ENCODE measurements at regions not wholly inside any gene's neighbourhood (a gene's known extent, or its start where the extent isn't known, plus 50 kb on each side); places are given as distances from the start of the nearest gene placed in this dataset.

- DNase-seq: no peak
These were observed 802.2 kb downstream of the KCNT2 start for GRCh38 chr1:195806060-195806459.

DNA sequence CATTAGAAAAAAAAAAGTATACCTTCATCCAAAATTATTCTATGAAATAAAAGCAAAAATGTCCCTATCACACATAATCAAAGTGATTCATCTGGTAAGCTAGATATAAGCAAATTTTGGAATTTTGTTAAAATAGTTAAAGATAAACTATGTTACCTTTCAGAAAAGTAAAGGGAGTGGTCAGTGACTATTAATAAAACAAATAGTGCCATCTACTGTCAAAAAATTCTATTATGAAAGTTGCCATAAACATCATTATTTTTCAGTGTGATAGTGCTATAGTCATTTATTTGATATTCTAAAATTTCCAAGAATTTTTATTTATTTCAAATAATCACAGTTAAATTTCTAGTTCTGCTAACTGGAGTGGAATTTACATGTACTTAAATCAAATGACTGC is 803.7 kb downstream of the KCNT2 start:
- no peak for DNase-seq

GRCh38 chr1:195799016-195799415 is 809.2 kb downstream of the KCNT2 start:
- no peak for DNase-seq

DNA sequence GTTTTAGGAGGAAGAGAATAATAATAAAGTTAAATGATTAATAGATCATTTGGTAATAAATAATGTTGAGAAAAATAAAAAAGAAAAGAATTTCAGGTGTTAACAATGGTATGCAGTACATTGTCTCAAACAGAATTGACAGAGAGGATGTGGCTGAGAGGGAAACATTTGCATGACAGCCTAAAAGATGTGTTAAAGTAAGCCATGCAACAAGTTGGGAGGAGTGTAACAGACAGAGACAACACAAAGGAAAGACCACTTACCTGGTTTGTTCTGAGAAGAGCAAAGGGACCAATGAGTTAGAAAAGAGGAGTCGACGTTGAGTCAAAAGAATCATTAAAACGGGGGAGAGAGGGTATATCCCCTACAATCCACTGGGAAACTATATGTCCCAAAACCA is 814.0 kb downstream of the KCNT2 start:
- no peak for DNase-seq

DNA sequence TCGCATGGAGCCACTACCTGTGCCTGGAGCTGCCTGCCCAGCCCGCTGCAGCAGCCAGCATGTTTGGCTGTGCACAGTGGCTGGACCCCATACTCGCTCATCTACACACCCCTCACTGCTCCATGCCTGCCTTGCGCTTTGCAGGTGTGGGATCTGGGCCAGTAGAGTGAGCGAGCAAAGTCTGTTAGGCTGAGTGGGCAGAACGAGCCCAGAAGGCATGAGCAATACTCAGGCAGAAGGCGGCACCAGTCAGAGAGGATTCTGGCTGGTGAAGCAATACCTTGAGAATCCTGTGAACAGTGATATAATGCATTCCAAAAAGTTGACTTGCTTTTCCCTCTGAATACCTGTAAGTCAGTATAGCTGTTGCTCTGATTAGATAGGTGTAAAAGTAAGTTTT is 816.4 kb downstream of the KCNT2 start:
- no peak for DNase-seq

- DNase-seq: no peak
These were observed 817.6 kb downstream of the KCNT2 start for GRCh38 chr1:195790514-195791168.

DNA sequence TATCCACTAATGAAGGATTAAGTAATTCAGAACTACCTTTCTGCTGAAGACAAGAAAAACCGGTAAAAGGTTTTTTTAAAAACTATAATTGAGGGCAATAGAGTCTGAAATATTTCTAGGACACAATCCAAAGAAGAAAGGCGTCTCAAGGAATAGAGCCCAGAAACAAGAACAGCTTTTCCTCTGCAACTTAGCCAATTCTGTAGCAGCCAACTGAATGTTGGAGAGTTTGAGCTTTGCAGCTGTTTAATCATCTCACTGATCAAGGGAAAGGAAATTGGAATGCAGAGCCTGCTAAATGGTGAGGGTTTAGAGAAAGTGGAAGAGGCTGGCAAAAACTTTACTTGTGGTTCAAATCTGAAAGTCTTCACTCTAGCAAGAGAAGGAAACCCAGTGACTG is 818.9 kb downstream of the KCNT2 start:
- no peak for DNase-seq

- no peak for DNase-seq
These were observed 819.5 kb downstream of the KCNT2 start for GRCh38 chr1:195788721-195789120.

- DNase-seq: no peak
These were observed 822.4 kb downstream of the KCNT2 start for GRCh38 chr1:195785830-195786229.

DNA sequence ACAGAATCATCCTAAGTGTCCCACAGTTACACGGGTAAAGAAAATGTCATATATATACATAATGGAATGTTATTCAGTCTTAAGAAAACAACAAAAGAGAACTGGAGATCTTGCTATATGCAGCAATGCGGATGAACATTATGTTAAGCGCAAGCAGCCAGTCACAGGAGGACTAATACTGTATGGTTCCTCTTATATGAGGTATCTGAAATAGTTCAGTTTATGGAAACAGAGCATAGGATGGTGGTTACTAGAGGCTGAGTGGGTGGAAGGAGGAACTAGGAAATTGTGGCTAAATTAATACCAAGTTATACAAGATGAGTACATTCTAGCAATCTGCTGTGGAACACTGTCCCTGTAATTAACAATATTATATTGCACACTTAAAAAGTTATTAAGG is 834.3 kb downstream of the KCNT2 start:
- no peak for DNase-seq

DNA sequence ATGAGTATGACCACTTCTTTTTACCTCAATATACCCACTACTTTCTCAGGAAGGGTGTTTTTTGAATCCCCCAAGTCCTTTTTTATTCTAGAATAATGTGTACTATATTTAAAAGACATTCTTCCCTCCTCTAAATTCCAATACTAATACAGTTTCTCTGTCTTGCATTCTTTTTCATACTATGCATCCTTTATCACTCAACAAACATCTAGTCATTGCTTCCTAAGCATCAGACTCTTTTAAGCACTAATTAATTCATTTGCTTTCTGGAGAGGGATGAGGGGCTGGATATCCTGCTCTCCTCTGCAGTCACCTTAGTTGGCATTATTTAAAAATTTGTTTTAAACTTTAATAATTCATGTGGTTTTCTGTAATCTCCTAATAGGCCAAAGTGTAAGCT is 838.8 kb downstream of the KCNT2 start:
- no peak for DNase-seq

- DNase-seq: no peak
These were observed 839.3 kb downstream of the KCNT2 start for GRCh38 chr1:195768936-195769335.

- no peak for DNase-seq
These were observed 839.9 kb downstream of the KCNT2 start for GRCh38 chr1:195768377-195768776.

- DNase-seq: no peak
These were observed 841.5 kb downstream of the KCNT2 start for GRCh38 chr1:195766709-195767108.

- DNase-seq: no peak
These were observed 843.1 kb downstream of the KCNT2 start for GRCh38 chr1:195765099-195765498.

DNA sequence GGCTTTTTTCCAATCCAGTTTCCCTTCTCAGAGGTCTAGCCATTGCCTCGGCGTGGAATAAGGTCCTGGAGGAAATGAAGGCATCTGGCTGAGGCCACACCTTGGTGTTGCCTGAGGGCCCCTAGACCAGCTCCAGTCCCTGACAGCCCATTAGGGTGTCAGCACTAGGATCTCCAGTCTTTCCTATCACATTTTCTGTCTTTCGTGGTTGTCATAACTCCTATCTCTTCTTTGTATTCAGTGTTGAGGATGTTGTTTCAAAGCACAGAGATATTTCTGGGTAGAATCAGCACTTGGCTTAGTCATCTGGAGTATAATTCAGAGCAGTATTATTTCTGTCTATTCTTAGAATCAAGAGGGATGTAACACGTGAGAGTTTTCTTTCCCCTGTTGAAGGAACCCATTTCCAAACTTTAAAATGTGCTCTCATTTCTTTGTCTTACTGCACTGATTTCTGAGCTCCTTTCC is 844.3 kb downstream of the KCNT2 start:
- no peak for DNase-seq

DNA sequence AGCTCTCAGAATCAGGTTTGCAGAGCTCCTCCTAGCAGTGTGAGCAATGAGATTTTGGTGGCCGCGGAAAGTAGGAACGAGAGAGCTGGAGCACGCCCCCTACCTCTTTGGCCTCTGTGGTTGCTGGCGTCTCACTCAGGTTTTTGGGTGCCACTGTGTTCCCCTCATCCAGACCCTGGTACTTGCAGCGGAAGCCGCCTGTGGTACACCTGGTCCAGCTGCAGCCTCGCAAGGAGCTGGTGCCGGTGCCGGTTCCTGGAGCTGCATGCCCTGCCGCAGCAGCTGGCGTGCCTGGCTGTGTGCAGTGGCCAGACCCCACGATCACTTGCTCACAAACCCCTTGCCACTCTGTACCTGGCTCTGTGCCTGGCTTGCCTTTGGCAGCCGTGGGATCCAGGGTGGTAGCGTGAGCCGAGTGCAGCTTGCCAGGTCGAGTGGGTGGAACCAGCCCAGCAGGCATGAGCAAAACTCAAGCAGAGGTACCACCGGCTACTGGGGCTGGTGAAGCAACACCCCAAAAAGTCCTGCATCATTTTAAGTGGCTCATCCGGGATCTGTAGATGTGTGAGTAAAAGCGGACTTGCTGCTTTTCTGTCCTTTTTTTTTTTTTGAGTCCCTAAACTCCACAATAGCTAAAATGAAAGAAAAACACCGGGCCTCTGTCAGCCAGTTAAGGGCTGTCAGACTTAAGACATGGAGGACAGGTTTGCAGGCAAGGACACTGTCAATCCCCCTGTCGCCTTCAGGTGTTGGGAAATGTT is 844.9 kb downstream of the KCNT2 start:
- no peak for DNase-seq

DNA sequence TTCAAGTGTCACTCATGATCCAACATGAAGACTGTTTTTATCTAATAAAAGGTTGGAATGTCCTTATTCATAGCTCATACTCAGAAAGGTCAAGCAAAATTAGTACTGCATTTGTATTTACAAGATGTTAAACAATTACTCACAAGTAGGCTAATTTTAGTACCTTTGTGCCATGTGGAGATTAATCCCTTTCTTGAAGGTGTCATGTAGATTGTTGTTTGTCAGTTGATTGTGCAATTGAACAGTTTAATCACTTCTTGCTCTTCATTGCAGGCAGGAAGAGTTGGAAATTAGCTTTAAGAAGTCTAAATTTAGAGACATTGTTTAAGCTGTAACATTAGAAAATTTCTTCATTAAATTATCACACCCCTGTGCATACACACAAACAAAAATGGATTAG is 847.1 kb downstream of the KCNT2 start:
- DNase-seq: no peak

GRCh38 chr1:195756109-195756508 is 852.1 kb downstream of the KCNT2 start:
- DNase-seq: no peak

DNA sequence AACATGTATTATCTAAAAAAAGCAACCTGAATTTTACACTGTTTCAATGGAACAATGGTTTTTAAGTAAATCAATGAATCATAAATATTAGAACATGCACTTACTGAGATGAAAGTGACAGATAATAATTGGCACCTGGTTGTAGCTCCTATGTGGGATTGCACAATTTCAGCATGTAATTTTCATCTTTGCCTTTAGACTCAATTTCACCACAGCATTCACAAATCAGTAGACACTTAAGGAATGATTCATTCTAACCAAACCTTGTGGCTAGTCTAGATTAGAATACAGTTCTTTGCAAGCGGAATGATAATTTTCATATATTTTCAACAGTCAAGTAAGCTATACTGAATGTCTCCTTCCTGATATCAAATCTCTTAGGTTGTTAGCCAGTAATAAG is 853.4 kb downstream of the KCNT2 start:
- DNase-seq: no peak

- no peak for DNase-seq
These were observed 853.9 kb downstream of the KCNT2 start for GRCh38 chr1:195754303-195754702.

DNA sequence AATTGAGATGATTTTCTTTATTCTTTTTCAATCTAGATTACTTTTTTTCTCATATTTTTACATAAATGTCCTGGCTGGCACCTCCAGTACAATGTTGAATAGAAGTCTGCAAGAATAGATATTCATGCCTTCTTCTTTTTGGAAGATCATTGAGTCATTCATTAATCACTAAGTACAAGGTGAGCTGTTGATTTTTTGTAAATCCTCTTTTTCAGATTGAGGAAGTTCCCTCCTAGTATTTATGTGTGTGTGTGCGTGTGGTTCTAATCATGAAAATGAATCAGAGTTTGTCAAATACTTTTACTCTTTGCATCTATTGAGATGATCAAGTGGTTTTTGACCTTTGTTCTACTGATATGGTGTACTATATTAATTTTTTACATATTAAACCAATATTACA is 859.3 kb downstream of the KCNT2 start:
- no peak for DNase-seq

GRCh38 chr1:195745189-195746010 is 862.8 kb downstream of the KCNT2 start:
- no peak for DNase-seq

DNA sequence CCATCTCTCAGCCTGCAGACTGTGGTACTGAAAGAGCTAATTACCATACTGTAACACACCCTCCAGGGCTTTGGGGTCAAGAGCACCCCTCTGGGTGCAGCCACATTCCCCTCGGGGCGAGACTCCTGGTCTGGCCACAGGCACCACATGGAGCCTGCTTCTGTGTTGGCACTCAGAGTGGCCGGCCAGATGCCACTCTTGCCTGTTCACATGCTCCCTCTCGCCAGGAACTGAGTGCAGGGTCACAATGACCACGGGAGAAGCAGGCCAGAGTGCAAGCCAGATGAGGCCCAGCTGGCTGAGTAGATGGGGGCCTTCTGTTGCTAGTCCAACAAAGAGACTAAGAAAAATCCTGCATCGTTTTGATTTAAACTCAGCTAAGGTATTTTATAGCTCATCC is 864.0 kb downstream of the KCNT2 start:
- DNase-seq: no peak

Measured in activated effector memory CD4-positive, alpha-beta T cell treated with Interleukin-2 at 50 U/mL for 16 hours (primary cell).